CD14-positive monocyte (primary cell): ENCODE measurements at regions not wholly inside any gene's neighbourhood (a gene's known extent, or its start where the extent isn't known, plus 50 kb on each side); places are given as distances from the start of the nearest gene placed in this dataset.

Source experiments
- DNase-seq, 3 donors: peaks; one replicate each; pipeline ENCODE4 v3.0.0-alpha.2; 2011 to 2022
- H2AFZ ChIP-seq: 2 replicates; pipeline ENCODE4 v1.6.0; 2012; ENCODE audit warnings: mild to moderate bottlenecking, low read depth, low read length, inconsistent platforms; ENCODE audit not compliant: insufficient read depth, poor library complexity, severe bottlenecking
- H3K27ac ChIP-seq, 2 donors: 1 replicate in 1 of 2; 2 replicates in 1 of 2; pipeline ENCODE4 v1.5.1; 2012 to 2013; ENCODE audit warnings: low read length in 2 of 2, control low read depth in 1 of 2, inconsistent platforms in 1 of 2, low read depth in 1 of 2, mild to moderate bottlenecking in 1 of 2
- H3K27me3 ChIP-seq, 2 donors: one replicate each; pipeline versions ENCODE4 v1.6.0 to v1.6.1; 2011 to 2013; ENCODE audit warnings: low read length in 2 of 2; ENCODE audit not compliant: control insufficient read depth in 2 of 2, insufficient read depth in 2 of 2
- H3K36me3 ChIP-seq, 2 donors: replicated peaks in 1 of 2; 1 replicate in 1 of 2; 2 replicates in 1 of 2; pipeline versions ENCODE4 v1.5.1 to v1.6.1; 2012 to 2013; ENCODE audit warnings: low read length in 2 of 2, control low read depth in 1 of 2, inconsistent platforms in 1 of 2, mild to moderate bottlenecking in 1 of 2; ENCODE audit not compliant: insufficient read depth in 2 of 2, control insufficient read depth in 1 of 2
- H3K4me1 ChIP-seq, 2 donors: 1 replicate in 1 of 2; 2 replicates in 1 of 2; pipeline versions ENCODE4 v1.5.1 to v1.6.1; 2012 to 2013; ENCODE audit warnings: low read length in 2 of 2, control low read depth in 1 of 2, inconsistent platforms in 1 of 2, mild to moderate bottlenecking in 1 of 2, moderate library complexity in 1 of 2; ENCODE audit not compliant: insufficient read depth in 2 of 2, control insufficient read depth in 1 of 2
- H3K4me2 ChIP-seq: replicated peaks from 2 replicates; pipeline ENCODE3; 2012; ENCODE audit warnings: low read length, moderate library complexity, mild to moderate bottlenecking; ENCODE audit not compliant: poor library complexity, severe bottlenecking; ENCODE audit errors: extremely low read depth
- H3K4me3 ChIP-seq, 3 experiments: fragments of 200-600 bp in 1 of 3; sonication (generic) in 1 of 3; replicated peaks in 1 of 3; 1 replicate in 2 of 3; 2 replicates in 1 of 3; pipeline ENCODE4 v1.5.1; 2011 to 2013; ENCODE audit warnings: low read length in 3 of 3, mild to moderate bottlenecking in 3 of 3, control low read depth in 2 of 3, low read depth in 2 of 3, inconsistent platforms in 1 of 3, moderate library complexity in 1 of 3
- H3K79me2 ChIP-seq: 2 replicates; pipeline ENCODE4 v1.6.0; 2012; ENCODE audit warnings: mild to moderate bottlenecking, control low read depth, inconsistent platforms, low read length, moderate library complexity; ENCODE audit not compliant: insufficient read depth
- H3K9ac ChIP-seq: 2 replicates; pipeline ENCODE4 v1.6.0; 2017; ENCODE audit warnings: low read length, mild to moderate bottlenecking; ENCODE audit not compliant: insufficient read depth, poor library complexity, severe bottlenecking
- H3K9me3 ChIP-seq, 2 donors: replicated peaks in 1 of 2; 1 replicate in 1 of 2; 2 replicates in 1 of 2; pipeline versions ENCODE4 v1.5.1 to v1.6.1; 2012 to 2013; ENCODE audit warnings: low read length in 2 of 2, control low read depth in 1 of 2; ENCODE audit not compliant: control insufficient read depth in 1 of 2, insufficient read depth in 1 of 2
- H4K20me1 ChIP-seq: 2 replicates; pipeline ENCODE4 v1.6.0; 2012; ENCODE audit warnings: mild to moderate bottlenecking, low read length, control low read depth, moderate library complexity; ENCODE audit not compliant: insufficient read depth
- H3K27ac Mint-ChIP-seq, 7 donors: one replicate each; pipeline ENCODE4 v1.8.0; 2020; ENCODE audit warnings: mild to moderate bottlenecking in 7 of 7, mixed read lengths in 7 of 7, moderate library complexity in 6 of 7, inconsistent platforms in 2 of 7
- H3K27me3 Mint-ChIP-seq, 3 donors: one replicate each; pipeline ENCODE4 v1.8.0; 2021 to 2022; ENCODE audit warnings: low read depth in 3 of 3, mild to moderate bottlenecking in 3 of 3, mixed read lengths in 3 of 3, moderate library complexity in 3 of 3, inconsistent platforms in 1 of 3
- H3K36me3 Mint-ChIP-seq, 2 donors: one replicate each; pipeline ENCODE4 v1.8.0; 2020; ENCODE audit warnings: mixed read lengths in 2 of 2, inconsistent platforms in 1 of 2, mild to moderate bottlenecking in 1 of 2
- H3K4me1 Mint-ChIP-seq: one replicate; pipeline ENCODE4 v1.8.0; 2020; ENCODE audit warnings: mild to moderate bottlenecking, mixed read lengths
- H3K4me3 Mint-ChIP-seq, 2 donors: one replicate each; pipeline ENCODE4 v1.8.0; 2020; ENCODE audit warnings: mild to moderate bottlenecking in 2 of 2, mixed read lengths in 2 of 2, moderate library complexity in 1 of 2
- H3K9me3 Mint-ChIP-seq, 7 donors: one replicate each; pipeline ENCODE4 v1.8.0; 2020 to 2022; ENCODE audit warnings: mixed read lengths in 7 of 7, mild to moderate bottlenecking in 6 of 7, moderate library complexity in 6 of 7, inconsistent platforms in 2 of 7
- WGBS: methylation state at CpG from one replicate; pipeline ENCODE4 v1.1.5; 2013; ENCODE audit warnings: missing lambda C conversion rate; ENCODE audit not compliant: insufficient coverage; 5-methylcytosine and 5-hydroxymethylcytosine counted together
- intact Hi-C, 2 donors: fragments of 100-400 bp; cut with micrococcal nuclease; formaldehyde crosslinking; loops; one replicate each; pipeline versions ENCODE4 v1.15.0 to v1.15.1; 2023
- TF ChIP-seq, protein P1 (sequence below): fragments of 200-600 bp; IDR thresholded peaks from one replicate; pipeline ENCODE4 v1.8.0; 2022; ENCODE audit warnings: antibody characterized with exemption, mild to moderate bottlenecking

DNA sequence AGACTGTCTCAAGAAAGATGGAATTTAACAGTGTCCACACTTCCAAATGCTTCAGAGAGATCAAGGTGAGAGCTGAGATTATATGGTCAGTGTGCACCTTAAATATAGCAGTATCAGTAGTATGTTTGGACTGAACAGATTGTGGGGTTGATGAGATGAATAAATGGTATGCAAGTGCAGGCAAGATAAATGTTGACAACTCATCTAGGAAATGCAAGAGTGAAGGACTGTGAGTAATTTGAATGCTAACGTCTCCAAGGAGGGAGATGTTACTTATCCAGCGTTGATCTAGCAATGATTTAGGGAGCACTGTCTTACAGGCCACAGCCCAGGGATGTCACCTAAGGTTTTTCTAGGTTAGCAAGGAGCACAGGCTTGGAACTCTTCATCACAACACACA is 170.7 kb upstream of the GALNT2 start:
- no peak overlapping the region for H3K4me2 ChIP-seq
- 100% methylated on average over 1 of the region's 2 CpGs for WGBS
- no peak overlapping the region for H3K27ac ChIP-seq
- no peak for DNase-seq
- no peaks in the 10 kb centered on the region for H3K4me1 ChIP-seq
- peaks cover 1 to 26% (median 15%) of the 10 kb centered on the region in 3 donors for H3K27me3 Mint-ChIP-seq
- no peaks in the 10 kb centered on the region for H3K36me3 Mint-ChIP-seq
- H3K9me3 ChIP-seq, result no peaks in the 10 kb centered on the region
- TF ChIP-seq, protein P1, sequence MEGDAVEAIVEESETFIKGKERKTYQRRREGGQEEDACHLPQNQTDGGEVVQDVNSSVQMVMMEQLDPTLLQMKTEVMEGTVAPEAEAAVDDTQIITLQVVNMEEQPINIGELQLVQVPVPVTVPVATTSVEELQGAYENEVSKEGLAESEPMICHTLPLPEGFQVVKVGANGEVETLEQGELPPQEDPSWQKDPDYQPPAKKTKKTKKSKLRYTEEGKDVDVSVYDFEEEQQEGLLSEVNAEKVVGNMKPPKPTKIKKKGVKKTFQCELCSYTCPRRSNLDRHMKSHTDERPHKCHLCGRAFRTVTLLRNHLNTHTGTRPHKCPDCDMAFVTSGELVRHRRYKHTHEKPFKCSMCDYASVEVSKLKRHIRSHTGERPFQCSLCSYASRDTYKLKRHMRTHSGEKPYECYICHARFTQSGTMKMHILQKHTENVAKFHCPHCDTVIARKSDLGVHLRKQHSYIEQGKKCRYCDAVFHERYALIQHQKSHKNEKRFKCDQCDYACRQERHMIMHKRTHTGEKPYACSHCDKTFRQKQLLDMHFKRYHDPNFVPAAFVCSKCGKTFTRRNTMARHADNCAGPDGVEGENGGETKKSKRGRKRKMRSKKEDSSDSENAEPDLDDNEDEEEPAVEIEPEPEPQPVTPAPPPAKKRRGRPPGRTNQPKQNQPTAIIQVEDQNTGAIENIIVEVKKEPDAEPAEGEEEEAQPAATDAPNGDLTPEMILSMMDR, result no peak
- no peaks in the 10 kb centered on the region for H4K20me1 ChIP-seq
- H3K4me1 Mint-ChIP-seq, result no peaks in the 10 kb centered on the region
- peaks cover 0 to 8% (median 5%) of the 10 kb centered on the region in 7 donors for H3K9me3 Mint-ChIP-seq
- peaks cover 3 to 5% of the 10 kb centered on the region in 2 donors for H3K27me3 ChIP-seq
- no peak overlapping the region for H3K4me3 ChIP-seq
- H3K36me3 ChIP-seq, result no peaks in the 10 kb centered on the region
- H3K27ac Mint-ChIP-seq, result no peak overlapping the region
- H3K9ac ChIP-seq, result no peak overlapping the region
- intact Hi-C loops, result no loop called here
- no peak overlapping the region for H2AFZ ChIP-seq
- H3K79me2 ChIP-seq, result no peaks in the 10 kb centered on the region
- no peak overlapping the region for H3K4me3 Mint-ChIP-seq

DNA sequence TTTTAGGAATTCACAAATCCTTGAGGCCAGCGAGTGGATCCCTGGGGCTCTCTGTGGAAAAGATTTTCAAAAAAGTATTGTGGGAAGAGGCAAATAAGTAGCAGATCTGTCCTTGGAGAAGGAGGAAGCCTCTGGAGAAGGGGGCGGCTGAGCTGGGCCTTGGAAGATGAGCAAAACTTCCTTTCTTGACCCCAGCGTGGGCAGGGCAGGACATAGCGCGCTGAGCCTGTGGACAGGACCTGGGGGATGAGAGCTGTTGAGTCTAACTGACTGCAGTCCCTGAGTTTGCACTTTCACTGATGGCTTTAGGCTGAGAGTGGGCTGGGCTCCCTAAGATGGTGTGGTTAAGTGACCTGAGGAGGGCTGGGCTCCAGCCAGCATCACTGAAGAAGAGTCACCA is 170.2 kb upstream of the GALNT2 start:
- H3K27me3 Mint-ChIP-seq, result peaks cover 1 to 29% (median 17%) of the 10 kb centered on the region in 3 donors
- DNase-seq, result no peak
- H3K79me2 ChIP-seq, result no peaks in the 10 kb centered on the region
- TF ChIP-seq, protein P1, result no peak
- no peak overlapping the region for H3K27ac ChIP-seq
- H4K20me1 ChIP-seq, result no peaks in the 10 kb centered on the region
- H2AFZ ChIP-seq, result no peak overlapping the region
- no peaks in the 10 kb centered on the region for H3K4me1 Mint-ChIP-seq
- H3K36me3 ChIP-seq, result no peaks in the 10 kb centered on the region
- no peak overlapping the region for H3K4me3 Mint-ChIP-seq
- H3K4me2 ChIP-seq, result no peak overlapping the region
- intact Hi-C loops, result no loop called here
- no peaks in the 10 kb centered on the region for H3K36me3 Mint-ChIP-seq
- no peak overlapping the region for H3K4me3 ChIP-seq
- H3K9me3 ChIP-seq, result no peaks in the 10 kb centered on the region
- no peaks in the 10 kb centered on the region for H3K4me1 ChIP-seq
- 75% methylated on average over 1 of the region's 5 CpGs for WGBS
- H3K27me3 ChIP-seq, result peaks cover 4 to 5% of the 10 kb centered on the region in 2 donors
- peaks cover 0 to 12% (median 6%) of the 10 kb centered on the region in 7 donors for H3K9me3 Mint-ChIP-seq
- no peak overlapping the region for H3K9ac ChIP-seq
- no peak overlapping the region for H3K27ac Mint-ChIP-seq
